NCI-H82 treated with DMSO at 0.1 percent for 48 hours (cell line): ENCODE measurements at regions not wholly inside any gene's neighbourhood (a gene's known extent, or its start where the extent isn't known, plus 50 kb on each side); places are given as distances from the start of the nearest gene placed in this dataset.
"Not testable (repeated sequence)": the region's sequence is repeated elsewhere in the genome, so short reads cannot be mapped to it uniquely, and the experiment has no call there.

ENCODE experiments used
- DNase-seq: peaks from one replicate; lab custom pipeline; 2025; ENCODE audit not compliant: unreplicated experiment; lab: John Stamatoyannopoulos, UW

DNA sequence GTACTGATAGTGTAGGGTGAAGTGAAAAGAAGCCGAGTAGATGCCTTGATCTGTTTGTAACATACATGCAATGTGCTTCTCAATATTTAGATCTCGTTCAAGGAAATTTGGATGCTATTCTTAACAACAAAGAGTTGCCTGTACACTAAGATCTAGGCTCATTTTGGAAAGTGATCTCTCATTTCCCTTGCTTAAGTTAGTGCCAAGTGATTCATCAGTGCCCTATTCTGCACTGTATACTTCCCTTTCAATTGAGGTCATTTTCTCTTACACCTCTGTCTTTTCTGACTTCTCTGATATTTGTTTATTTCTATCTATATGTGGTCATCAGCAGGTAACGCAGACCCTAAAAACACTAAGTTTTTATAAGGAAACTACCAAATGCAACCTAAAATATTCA lies 528.6 kb upstream of the PTPRD start:
- no peak for DNase-seq

DNA sequence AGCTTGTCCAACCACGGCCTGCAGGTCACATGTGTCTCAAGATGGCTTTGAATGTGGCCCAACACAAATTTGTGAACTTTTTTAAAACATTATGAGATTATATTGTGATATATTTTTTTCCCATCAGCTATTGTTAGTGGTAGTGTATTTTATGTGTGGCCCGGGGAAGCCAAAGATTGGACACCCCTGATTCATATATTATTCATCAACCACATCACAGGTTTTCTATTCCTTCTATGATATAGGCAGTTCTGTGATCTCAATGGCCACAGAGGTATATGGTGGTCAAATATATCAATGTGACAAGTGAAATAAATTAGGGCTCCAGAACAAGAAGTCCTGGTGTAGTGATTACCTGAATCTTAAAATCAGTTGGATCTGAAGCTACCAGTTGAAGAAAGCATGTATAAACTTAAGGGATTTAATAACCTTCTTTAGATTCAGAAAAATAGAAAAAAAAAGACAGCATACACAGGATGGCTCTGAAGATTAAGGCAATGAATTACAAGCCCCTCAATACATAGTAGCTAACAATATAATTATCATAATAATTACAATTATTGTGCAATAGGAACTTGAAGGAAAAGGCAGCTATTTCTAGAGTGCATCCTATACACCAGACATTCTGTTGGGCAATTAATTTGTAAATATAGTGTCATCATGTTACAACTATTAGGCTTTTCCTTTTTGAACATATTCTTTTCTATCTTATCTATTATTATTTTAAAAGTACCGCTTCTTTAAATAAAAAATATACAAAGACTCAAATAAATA lies 530.4 kb upstream of the PTPRD start:
- no peak for DNase-seq

DNA sequence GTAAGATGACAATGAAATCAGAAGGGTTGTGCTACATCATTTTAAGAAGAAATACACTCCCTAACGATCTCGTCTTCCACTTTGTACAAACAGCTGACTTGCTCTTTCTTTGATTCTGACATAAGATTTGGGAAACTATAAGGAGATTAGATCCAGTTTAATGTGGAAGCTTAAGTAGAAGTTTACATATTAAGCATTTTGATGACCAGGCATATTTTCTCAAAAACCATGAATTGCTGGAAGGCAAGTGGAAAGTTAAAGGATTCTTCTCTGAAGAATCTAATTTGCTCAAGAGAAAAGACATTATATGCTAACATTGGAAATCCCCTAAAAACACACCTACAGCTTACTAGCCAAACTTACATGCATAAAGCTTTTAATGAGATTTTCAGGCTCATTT lies 531.9 kb upstream of the PTPRD start:
- DNase-seq, result no peak

DNA sequence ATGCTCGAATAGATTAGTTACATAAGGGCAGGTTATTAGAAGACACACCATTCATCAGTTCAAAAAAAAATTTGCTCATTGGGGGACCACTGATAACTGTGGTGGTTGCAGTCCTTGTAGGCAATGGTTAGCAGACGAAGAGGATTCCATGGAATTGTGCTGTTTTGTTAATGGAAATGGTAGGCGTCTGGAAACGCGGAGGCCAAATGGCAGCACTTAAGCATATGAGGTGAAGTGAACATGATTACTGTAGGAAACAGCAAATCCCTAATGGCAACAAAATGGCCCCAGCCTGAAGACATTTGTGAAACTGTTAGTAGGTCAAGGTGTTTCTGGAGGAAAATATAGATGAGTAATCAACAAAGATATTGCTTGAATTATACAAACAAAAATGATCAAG lies 535.4 kb upstream of the PTPRD start:
- no peak for DNase-seq

DNA sequence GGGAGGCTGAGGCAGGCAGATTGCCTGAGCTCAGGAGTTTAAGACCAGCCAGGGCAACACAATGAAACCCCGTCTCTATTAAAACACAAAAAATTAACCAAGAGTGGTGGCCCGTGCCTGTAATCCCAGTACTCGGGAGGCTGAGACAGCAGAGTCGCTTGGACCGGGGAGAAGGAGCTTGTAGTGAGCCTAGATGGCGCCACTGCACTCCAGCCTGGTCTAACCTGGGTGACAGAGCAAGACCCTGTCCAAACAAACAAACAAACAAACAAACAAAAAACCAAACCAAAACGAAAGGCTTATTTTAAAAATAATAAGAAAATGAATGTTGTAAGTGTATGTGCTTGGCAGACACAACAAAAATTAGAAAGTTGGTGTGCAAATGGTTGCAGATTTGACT lies 536.3 kb upstream of the PTPRD start:
- DNase-seq, result no peak

DNA sequence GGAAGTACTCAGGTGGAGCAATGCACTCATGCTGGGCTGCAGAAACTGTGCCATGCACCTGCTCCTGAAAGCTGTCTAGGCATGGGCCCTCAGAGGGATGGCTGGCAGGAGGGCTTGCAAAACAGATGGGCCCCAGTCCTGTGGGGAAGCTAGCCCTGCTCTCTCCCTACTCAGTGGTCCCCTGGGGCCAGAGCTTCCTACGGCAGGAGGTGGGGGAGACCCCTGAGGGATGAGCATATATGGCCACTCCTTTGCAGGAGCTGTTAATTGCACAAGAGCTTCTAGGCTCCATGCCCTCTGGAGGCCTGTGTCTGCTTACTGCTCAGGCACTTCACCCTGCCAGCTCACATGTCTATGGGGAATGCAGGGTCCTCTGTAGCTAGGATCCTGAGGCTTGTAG lies 545.3 kb upstream of the PTPRD start:
- no peak for DNase-seq

DNA sequence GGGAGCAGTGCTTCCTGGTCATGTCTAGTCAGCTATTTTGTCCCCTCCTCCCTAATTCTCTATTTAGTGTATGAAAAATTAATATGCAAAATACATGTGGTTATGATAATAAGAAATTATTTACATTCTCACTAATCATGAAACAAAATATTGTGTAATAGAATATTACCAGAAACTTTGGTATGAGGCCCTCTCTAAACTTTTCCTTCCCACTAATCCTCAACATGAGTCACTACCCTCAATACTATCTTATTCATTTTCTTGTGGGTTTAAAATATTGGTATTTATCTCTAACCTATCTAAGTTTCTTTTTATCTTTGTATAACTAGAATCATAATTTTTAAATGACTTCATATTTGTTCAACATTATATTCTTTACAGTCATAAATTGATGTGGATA lies 545.9 kb upstream of the PTPRD start:
- DNase-seq, result no peak

DNA sequence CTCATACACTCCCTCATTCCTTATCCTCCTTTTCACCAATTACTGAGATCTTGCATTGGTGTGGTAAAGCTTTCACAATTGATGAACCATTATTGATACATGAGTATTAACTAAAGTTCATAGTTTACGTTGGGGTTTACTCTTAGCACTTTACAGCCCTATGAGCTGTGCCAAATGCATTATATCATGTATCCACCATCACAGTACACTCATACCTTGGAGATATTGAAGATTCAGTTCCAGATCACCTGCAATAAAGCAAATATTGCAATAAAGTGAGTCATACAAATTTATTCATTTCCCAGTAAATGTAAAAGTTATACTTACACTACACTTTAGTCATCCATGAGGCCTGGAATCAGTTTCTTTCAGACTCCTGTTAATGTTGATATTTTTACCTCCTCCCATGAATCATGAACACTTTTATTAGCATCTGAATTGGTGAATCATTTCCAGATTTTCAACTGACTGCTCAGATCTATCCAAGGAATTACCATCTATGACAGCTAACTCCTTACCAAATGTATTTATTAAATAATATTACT lies 546.6 kb upstream of the PTPRD start:
- DNase-seq, result no peak

DNA sequence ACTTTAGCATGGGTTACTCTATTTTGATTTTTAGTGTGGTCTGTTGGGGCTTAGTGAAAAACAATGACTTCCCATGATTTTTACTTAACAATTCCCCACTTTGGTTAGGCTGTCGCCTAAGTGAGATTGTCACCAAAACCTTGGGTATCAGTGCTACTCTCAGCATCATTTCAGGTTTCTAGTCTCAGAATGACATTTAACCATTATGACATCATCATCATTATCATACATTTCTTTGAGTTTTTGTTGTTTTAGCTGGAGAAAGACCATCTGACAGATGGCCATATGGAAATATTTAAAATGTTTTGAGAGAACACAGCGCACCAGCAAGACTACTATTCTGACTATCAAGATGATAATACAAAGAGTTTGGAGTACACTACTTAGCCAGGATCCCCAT lies 551.0 kb upstream of the PTPRD start:
- DNase-seq, result no peak

DNA sequence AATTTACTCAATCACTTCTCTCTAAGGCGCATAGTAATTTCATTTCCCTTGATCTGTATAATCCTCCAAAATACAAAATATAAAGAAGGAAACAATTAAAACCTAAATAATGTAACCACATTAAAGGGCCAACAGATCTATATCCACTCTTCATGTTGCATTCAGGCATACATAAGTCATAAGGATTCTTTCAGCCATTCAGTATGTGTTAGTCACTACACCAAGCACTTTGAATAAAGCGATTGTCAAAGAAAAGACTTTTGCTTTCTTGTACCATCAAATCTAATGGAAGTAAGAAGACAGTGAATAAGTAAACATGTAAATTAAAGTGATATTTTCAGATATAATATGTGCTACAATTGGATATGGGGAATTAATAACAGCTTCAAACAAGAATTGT lies 569.2 kb upstream of the PTPRD start:
- DNase-seq, result no peak

DNA sequence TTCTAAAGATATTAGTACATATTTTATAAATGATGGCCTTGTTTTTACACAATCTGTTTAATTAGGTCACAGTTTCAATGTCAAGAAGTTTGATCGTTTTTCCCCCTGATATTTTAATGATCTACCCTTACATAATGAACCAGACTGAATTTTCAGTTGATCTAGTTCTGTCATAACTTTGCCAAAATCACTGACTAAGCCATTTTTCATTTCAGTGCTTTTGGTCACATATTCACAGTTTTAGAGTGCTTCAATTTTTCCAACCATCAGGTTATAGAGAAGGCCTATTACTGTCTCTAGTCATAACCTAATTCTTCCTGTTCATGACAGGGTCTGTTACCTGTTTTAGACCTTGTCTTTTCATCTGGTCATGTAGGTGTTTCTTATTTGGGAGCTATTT lies 577.9 kb upstream of the PTPRD start:
- no peak for DNase-seq

DNA sequence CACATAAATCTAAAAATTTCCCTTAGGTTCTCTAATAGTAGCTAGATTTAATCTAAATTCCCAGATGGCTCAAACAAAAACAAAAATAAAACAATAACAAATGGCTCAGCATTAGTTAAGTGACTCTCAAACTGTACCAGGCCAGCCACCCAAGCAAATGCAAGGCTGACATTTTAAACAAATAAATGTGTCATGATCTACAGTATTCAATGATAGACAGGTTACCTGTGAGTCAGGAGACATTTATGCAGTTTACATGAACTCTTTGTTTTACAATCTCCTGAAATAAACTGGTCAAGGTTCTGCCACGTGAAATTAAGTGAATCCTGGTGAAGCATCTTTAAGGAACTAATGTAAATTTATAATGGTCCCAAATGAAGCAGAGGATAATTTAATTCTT lies 580.2 kb upstream of the PTPRD start:
- DNase-seq, result no peak

DNA sequence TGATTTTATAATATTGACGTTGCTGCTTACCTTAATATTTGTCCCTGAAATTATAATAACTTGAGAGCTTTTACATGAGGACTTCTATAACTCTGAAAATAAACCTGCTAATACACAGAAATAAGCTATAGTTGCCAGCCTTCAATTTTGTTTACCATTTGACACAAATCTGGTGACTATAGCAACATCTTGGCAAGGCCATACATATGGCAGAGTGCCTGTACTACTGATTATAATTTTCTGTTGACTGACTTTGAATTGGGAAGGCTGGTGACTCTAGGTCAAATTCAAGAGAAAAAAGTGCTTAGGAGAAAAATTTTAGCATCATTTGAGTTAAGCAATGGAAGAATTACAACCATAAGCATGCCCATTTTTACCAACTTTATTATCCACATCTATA lies 581.4 kb upstream of the PTPRD start:
- no peak for DNase-seq

DNA sequence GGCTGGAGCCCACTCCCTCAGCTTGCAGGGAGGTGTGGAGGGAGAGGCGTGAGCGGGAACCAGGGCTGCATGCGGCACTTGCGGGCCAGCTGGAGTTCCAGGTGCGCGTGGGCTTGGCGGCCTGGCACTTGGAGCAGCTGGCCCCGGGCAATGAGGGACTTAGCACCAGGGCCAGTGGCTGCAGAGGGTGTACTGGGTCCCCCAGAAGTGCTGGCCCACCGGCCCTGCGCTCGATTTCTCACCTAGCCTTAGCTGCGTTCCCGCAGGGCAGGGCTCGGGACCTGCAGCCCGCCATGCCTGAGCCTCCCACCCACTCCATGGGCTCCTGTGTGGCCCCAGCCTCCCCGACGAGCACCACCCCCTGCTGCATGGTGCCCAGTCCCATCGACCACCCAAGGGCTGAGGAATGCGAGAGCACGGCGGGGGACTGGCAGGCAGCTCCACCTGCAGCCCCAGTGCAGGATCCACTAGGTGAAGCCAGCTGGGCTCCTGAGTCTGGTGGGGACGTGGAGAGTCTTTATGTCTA lies 584.1 kb upstream of the PTPRD start:
- DNase-seq, result not testable (repeated sequence)

DNA sequence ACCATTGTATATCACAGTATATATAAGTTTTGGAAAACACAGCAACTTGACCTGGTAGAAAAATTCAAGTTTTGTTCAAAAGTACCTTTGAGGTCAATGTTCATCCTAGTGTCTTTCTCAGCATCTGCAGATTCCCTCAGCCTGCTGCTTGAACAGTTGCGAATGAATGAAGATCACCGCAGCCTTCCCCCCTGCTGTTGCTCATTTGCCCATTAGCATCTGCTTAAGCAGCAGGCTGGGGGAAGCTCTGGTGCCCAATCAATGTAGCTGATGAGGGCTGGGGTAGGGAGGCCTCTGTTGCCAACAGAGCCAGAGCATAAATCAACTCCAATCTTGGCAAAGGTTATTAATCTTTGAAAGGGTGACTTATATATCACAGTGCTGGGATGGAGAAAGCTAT lies 586.5 kb upstream of the PTPRD start:
- DNase-seq, result no peak

DNA sequence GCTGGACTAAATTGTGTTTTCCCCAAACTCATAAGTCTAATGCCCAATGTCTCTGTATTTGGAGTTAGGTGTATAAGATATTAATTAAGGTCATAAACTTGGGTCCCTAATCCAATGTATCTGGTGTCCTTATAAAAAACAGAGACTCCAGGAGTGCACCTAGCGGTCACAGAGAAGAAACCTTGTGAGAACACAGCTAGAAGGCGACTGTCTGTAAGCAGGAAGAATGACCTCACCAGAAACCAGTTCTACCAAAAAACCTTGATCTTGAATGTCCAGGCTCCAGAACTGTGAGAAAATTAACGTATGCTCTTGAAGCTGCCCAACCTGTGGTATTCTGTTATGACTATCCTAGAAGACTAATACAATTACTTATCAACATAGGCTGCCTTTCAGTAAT lies 591.7 kb upstream of the PTPRD start:
- DNase-seq, result no peak

DNA sequence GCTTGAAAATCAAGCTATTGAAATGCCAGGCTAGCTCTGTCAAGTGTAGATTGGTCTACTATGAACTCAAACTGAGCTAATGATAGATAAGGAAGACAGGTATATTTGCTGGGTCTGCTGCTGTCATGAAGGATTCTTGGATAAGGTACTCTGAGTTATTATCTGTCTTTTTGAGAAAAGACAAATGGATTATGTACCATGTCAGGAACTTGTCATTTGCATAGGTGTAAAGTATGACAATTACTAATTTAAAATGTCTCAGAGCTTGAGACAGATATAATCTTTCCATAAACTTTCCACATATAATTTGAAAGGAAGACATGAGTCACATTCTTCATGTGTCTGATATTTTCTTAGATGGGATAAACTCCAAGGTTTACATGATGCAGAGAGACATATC lies 594.1 kb upstream of the PTPRD start:
- no peak for DNase-seq

DNA sequence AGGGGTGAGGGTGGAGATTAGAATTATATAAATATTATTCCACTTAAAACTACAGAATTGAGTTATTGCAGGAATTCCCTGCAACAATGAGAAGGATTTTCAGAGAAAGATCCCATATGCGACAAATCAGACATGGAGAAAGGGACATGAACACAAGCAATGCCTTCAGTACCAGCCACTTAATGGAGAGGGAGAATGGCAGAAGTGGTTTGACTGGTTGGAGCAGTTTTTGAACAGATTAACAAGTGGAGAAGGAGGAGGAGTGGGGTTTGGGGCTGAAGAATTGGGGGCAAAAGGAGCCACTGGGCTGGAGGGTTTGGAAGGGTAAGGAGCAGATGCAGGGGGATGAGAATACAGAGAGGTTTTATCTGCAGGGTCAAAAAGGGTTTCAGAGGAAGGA lies 620.9 kb upstream of the PTPRD start:
- no peak for DNase-seq

DNA sequence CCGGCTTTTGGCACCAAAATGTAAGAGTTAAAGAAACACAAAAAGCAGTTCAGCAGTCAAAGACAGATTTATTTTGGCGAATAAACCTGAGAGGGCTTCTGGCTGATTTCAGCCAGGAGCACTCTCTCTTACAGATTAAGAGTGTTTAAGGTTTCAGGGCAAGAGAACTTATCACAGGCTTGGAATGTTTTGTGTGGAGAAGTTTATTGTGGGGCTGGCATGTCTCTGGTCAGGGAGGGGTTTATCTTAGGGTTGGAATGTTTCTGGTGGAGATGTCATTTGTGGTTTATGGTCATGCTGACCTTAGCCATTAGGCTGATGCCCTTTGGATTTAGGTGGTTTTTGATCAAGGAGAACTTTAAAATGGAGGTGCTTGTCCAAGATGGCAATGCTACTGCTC lies 622.3 kb upstream of the PTPRD start:
- DNase-seq, result no peak

DNA sequence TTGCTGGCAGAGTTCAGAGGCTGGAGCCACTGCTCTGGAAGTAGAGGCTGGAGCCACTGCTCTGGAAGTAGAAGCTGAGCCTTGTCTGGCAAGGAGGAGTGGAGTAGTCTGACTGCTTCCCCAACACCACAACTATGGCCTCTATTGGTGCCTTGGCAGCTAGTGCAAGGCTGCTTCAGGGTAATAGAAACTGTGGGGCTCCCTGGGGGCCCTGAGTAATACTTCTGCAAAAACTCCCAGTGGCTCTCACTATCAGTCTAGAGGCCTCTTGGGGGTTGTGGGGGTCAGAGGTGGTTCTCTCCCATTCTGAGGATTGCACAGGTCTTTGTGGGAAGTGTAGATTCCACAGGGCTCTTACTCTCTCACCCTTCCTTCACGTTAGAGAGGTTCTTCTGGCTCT lies 629.0 kb upstream of the PTPRD start:
- no peak for DNase-seq

DNA sequence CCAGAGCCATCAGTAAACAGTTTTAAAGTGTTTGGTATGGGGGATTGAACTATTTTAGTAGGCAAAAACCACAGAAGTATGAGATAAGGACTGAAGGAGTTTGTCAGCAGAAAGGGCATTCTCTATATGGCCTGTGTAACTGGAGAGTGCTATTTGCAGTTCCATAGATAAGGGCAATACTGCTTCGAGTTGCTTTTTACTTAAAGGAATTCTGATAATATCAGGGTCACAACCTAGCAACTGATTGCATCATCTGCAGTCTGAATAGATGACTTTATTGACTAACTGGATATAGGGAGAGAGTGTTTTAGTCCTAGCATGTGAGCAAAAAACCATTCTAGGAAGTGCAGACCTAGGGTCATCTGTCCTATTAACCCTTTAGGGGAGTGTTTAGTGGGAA lies 645.2 kb upstream of the PTPRD start:
- DNase-seq, result no peak

DNA sequence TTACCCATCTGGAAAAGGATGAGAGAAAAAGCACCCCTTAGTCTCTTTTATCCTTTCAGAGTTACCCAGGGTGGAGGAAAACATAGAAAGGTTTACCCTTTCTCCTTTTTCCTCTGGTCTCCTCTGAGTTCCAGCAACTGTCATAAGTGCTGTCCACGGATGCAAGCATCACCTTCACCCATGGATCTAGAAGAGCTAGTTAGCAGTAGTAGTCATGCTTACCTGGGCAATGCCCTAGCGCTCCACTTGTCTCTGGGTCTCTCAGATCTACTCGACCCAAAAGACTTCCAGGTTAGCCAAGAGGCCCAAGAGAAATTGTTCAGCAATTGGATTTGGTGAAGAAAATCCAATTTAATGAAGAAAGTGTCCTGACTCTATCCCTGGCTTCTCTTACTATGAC lies 656.2 kb upstream of the PTPRD start:
- no peak for DNase-seq

DNA sequence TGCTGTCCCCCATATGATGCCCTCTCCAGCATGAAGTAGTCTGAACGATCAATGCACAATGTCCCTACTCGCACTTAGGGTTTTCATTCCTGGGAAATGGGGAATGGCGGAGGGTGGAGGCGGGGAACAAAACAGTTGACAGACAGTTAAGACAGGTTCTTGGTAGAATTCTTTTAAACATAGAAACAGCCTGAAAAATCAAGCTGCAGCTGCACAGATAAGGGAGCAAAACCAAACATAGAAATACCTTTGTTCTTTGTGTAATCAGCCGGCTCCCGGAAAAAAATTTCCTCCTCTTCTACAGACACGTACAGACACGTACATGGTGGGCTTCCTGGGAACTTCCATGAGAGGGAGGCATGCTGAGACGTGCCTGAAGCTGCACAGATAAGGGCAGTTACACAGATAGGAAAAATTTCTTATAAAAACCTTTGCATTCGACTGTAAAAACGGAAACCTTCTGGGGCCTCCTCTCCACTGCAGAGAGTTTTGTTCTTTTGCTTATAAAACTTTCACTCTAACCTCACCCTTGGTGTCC lies 662.4 kb upstream of the PTPRD start:
- no peak for DNase-seq
